ENCODE measurements at regions not wholly inside any gene's neighbourhood (a gene's known extent, or its start where the extent isn't known, plus 50 kb on each side); places are given as distances from the start of the nearest gene placed in this dataset.

DNA sequence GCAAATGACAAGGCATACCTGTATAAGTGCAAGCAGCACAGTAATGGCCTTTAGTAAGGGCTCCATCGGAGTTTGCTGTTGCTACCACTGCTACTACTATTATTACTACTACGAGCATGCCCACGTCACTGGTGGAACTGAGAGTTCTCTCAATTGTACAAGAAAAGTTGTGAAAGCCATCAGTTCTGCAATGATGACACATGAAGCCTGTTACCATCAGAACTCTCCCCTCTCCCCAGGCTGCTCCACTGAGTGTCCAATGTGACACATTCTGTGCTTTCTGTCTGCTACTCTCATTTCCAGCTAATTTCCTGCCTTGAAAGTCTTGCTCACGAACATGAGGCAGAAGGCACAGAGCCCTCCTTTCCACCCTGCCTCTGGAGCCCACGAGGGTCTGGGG, 263.2 kb upstream of the MGMT start:
- Histone ChIP-seq H3K27me3 (ENCODE audit: insufficient read depth, low read depth, low read length) (no peaks in the 10 kb centered on the region), H3K4me3 (ENCODE audit: low read length) (no peak overlapping the region), H3K4me2 (ENCODE audit: low read length) (no peak overlapping the region)

DNA sequence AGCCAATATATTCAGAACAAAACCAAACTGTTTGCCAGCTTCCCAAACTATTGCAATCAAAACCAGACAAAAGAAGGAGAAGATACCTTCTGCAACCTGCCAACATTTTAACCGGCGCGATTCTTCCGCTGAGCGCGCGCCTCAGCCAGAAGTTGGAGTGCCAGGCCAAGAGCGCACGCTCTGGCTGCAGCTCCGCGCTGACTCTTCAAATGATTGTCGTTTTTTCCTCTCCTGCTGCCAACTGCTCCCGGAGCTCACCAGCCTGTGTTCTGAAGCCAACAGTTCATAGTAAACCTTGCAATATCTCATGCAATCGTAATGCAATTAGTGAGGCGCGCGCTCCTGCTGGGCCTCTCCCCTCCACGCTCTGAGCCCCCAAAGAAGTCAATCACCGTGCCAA, 259.7 kb upstream of the MGMT start:
- Histone ChIP-seq H3K4me3 (ENCODE audit: low read length) (no peak overlapping the region), H3K9ac (ENCODE audit: low read length) (no peak overlapping the region), H4K20me1 (ENCODE audit: insufficient read depth) (no peaks in the 10 kb centered on the region), H3K27me3 (ENCODE audit: insufficient read depth, low read depth, low read length) (no peaks in the 10 kb centered on the region), H3K27ac (ENCODE audit: low read length) (no peak overlapping the region), H3K79me2 (replicated peaks; ENCODE audit: insufficient read depth, low read length) (no peaks in the 10 kb centered on the region), H2AFZ (ENCODE audit: low read depth, low read length) (no peak overlapping the region), H3K9me3 (ENCODE audit: low read length) (peaks cover 3% of the 10 kb centered on the region), H3K9me2 (ENCODE audit: insufficient read depth, low read length) (no peaks in the 10 kb centered on the region), H3K36me3 (ENCODE audit: insufficient read depth, low read length) (no peaks in the 10 kb centered on the region), H3F3A (ENCODE audit: insufficient read depth, low read length, poor library complexity, severe bottlenecking) (no peaks in the 10 kb centered on the region), H3K4me2 (ENCODE audit: low read length) (no peak overlapping the region)
- TF ChIP-seq, protein P1, sequence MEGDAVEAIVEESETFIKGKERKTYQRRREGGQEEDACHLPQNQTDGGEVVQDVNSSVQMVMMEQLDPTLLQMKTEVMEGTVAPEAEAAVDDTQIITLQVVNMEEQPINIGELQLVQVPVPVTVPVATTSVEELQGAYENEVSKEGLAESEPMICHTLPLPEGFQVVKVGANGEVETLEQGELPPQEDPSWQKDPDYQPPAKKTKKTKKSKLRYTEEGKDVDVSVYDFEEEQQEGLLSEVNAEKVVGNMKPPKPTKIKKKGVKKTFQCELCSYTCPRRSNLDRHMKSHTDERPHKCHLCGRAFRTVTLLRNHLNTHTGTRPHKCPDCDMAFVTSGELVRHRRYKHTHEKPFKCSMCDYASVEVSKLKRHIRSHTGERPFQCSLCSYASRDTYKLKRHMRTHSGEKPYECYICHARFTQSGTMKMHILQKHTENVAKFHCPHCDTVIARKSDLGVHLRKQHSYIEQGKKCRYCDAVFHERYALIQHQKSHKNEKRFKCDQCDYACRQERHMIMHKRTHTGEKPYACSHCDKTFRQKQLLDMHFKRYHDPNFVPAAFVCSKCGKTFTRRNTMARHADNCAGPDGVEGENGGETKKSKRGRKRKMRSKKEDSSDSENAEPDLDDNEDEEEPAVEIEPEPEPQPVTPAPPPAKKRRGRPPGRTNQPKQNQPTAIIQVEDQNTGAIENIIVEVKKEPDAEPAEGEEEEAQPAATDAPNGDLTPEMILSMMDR (IDR thresholded peaks at IDR 0.05; ENCODE audit: poor library complexity, severe bottlenecking), result no peak
- TF ChIP-seq POLR2AphosphoS5 (IDR thresholded peaks at IDR 0.05) (no peak), SMC3 (conservative IDR thresholded peaks at IDR 0.05; ENCODE audit: poor library complexity) (no peak), EZH2 (IDR thresholded peaks at IDR 0.05; ENCODE audit: borderline replicate concordance, insufficient read depth, low read length, poor library complexity, severe bottlenecking) (no peak), MXI1 (conservative IDR thresholded peaks at IDR 0.05; ENCODE audit: poor library complexity, severe bottlenecking) (no peak), RAD21 (conservative IDR thresholded peaks at IDR 0.05) (no peak), EP300 (conservative IDR thresholded peaks at IDR 0.05; ENCODE audit: poor library complexity, severe bottlenecking) (no peak), TAF1 (IDR thresholded peaks at IDR 0.05; ENCODE audit: low read depth) (no peak)
- TF ChIP-seq, protein P2, sequence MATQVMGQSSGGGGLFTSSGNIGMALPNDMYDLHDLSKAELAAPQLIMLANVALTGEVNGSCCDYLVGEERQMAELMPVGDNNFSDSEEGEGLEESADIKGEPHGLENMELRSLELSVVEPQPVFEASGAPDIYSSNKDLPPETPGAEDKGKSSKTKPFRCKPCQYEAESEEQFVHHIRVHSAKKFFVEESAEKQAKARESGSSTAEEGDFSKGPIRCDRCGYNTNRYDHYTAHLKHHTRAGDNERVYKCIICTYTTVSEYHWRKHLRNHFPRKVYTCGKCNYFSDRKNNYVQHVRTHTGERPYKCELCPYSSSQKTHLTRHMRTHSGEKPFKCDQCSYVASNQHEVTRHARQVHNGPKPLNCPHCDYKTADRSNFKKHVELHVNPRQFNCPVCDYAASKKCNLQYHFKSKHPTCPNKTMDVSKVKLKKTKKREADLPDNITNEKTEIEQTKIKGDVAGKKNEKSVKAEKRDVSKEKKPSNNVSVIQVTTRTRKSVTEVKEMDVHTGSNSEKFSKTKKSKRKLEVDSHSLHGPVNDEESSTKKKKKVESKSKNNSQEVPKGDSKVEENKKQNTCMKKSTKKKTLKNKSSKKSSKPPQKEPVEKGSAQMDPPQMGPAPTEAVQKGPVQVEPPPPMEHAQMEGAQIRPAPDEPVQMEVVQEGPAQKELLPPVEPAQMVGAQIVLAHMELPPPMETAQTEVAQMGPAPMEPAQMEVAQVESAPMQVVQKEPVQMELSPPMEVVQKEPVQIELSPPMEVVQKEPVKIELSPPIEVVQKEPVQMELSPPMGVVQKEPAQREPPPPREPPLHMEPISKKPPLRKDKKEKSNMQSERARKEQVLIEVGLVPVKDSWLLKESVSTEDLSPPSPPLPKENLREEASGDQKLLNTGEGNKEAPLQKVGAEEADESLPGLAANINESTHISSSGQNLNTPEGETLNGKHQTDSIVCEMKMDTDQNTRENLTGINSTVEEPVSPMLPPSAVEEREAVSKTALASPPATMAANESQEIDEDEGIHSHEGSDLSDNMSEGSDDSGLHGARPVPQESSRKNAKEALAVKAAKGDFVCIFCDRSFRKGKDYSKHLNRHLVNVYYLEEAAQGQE (IDR thresholded peaks at IDR 0.05; ENCODE audit: borderline replicate concordance), result no peak

More for the DNA sequence above, 263.2 kb upstream of the MGMT start:
- Histone ChIP-seq H4K20me1 (ENCODE audit: insufficient read depth) (no peaks in the 10 kb centered on the region), H3K79me2 (replicated peaks; ENCODE audit: insufficient read depth, low read length) (no peaks in the 10 kb centered on the region), H2AFZ (ENCODE audit: low read depth, low read length) (no peak overlapping the region), H3K36me3 (ENCODE audit: insufficient read depth, low read length) (no peaks in the 10 kb centered on the region), H3K9me2 (ENCODE audit: insufficient read depth, low read length) (no peaks in the 10 kb centered on the region), H3K9ac (ENCODE audit: low read length) (no peak overlapping the region), H3F3A (ENCODE audit: insufficient read depth, low read length, poor library complexity, severe bottlenecking) (no peaks in the 10 kb centered on the region), H3K9me3 (ENCODE audit: low read length) (peaks cover 5% of the 10 kb centered on the region), H3K27ac (ENCODE audit: low read length) (no peak overlapping the region)
- TF ChIP-seq EZH2 (IDR thresholded peaks at IDR 0.05; ENCODE audit: borderline replicate concordance, insufficient read depth, low read length, poor library complexity, severe bottlenecking), result no peak

DNA sequence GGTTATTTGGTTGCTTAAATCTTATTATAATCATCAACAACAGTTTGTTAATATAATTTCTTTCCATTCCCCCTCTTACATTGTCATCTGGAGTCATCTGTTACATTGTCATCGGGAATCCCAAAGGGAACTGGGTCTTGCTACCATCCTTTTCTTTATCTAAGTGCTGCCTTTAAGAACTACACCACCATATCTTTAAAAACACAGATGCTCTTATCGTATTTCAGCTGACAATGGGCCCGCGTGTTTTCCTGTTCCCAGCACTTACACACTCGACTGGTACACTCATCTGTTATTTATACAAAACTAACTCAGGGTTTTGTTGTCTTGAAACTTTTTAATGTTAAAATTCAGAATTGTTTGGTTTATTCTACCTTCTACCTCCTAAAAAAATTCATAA, 256.2 kb upstream of the MGMT start:
- Histone ChIP-seq H3K9me2 (ENCODE audit: insufficient read depth, low read length) (no peaks in the 10 kb centered on the region), H3K4me3 (ENCODE audit: low read length) (no peak overlapping the region), H3K9ac (ENCODE audit: low read length) (no peak overlapping the region), H3K9me3 (ENCODE audit: low read length) (no peaks in the 10 kb centered on the region), H3K27me3 (ENCODE audit: insufficient read depth, low read depth, low read length) (no peaks in the 10 kb centered on the region), H3K79me2 (replicated peaks; ENCODE audit: insufficient read depth, low read length) (no peaks in the 10 kb centered on the region), H2AFZ (ENCODE audit: low read depth, low read length) (no peak overlapping the region), H3F3A (ENCODE audit: insufficient read depth, low read length, poor library complexity, severe bottlenecking) (no peaks in the 10 kb centered on the region), H3K4me2 (ENCODE audit: low read length) (no peak overlapping the region), H4K20me1 (ENCODE audit: insufficient read depth) (no peaks in the 10 kb centered on the region), H3K36me3 (ENCODE audit: insufficient read depth, low read length) (no peaks in the 10 kb centered on the region), H3K27ac (ENCODE audit: low read length) (no peak overlapping the region)
- TF ChIP-seq POLR2AphosphoS5 (IDR thresholded peaks at IDR 0.05) (no peak), MXI1 (conservative IDR thresholded peaks at IDR 0.05; ENCODE audit: poor library complexity, severe bottlenecking) (no peak)
